ENCODE measurements at regions not wholly inside any gene's neighbourhood (a gene's known extent, or its start where the extent isn't known, plus 50 kb on each side); places are given as distances from the start of the nearest gene placed in this dataset.
"Not testable (repeated sequence)": the region's sequence is repeated elsewhere in the genome, so short reads cannot be mapped to it uniquely, and the experiment has no call there.

GRCh38 chr1:88474555-88475304 is 209.3 kb upstream of the PKN2 start:
- DNase-seq (ENCODE audit: low spot score) = no peak

DNA sequence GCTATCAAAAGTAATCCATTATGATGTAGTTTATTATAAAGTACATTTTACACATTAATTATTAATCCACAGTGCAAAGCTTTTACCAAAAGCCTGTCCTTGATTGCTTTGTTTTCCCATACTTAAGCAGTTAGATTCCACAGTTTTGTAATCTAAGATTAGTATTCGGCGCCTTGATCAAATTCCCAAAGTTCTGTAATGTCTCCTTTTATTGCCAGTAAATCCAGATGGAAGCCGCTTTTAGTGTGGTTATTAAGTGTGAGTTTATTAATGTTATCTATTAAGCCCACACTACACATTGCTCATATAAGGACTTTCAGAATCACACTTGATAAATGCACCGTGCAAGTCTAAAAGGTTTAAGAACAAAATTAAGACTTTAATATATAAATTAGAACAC is 199.2 kb upstream of the PKN2 start:
- no peak for DNase-seq (ENCODE audit: low spot score)

GRCh38 chr1:88488237-88488636 is 195.8 kb upstream of the PKN2 start:
- DNase-seq (ENCODE audit: low spot score) = no peak

GRCh38 chr1:88490676-88491075 is 193.4 kb upstream of the PKN2 start:
- no peak for DNase-seq (ENCODE audit: low spot score)

- no peak for DNase-seq (ENCODE audit: low spot score)
Measured at GRCh38 chr1:88499671-88500070, 184.4 kb upstream of the PKN2 start.

- no peak for DNase-seq (ENCODE audit: low spot score)
Measured at GRCh38 chr1:88502886-88503285, 181.2 kb upstream of the PKN2 start.

GRCh38 chr1:88503646-88504045 is 180.4 kb upstream of the PKN2 start:
- no peak for DNase-seq (ENCODE audit: low spot score)

- no peak for DNase-seq (ENCODE audit: low spot score)
Measured at GRCh38 chr1:88504601-88505000, 179.5 kb upstream of the PKN2 start.

- peak; percentile 3 for DNase-seq (ENCODE audit: low spot score)
Measured at GRCh38 chr1:88509379-88509778, 174.7 kb upstream of the PKN2 start.

DNA sequence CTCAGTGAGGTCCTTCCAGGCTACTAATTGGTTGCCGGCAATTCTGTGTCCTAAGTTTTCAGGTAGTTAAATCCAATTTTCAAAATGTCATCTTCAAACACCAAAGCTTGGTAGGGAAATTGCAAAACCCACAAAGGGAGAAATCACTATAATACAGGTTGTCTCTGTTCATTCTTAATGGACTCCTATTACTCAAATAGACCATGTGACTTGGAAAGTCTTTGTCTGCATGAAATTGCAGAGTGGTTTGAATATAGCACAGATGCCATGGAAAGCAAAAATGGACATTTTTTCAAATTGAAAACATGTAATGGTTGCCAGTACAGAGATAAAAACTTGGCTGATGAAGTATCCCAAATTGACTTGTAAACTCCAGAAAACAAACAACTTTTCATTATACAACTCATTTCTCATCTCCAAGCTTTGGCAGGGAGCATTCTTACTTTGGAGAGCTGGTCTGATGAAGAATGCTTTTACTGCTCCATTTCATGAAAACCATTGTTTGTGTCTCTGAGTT is 169.5 kb upstream of the PKN2 start:
- DNase-seq (ENCODE audit: low spot score) = no peak

GRCh38 chr1:88517499-88517898 is 166.6 kb upstream of the PKN2 start:
- DNase-seq (ENCODE audit: low spot score) = not testable (repeated sequence)

DNA sequence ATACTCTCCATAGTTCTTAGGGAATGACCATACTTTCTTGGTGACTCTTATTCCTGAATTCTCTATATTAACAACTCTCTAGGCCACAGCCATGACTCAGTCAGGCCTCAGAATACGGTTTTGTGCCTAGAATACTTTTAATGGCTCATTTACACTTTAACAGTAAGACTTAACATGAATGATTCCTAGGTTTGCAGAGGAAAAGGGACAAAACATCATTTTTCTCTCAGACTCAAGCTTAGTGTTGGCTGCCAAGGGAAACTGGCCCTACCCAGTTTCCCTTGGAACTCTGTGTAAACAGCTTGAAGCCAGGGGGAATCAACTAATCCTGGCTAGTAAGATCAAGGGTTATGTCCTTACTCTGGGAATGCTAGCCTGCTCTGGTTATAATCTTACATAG is 164.9 kb upstream of the PKN2 start:
- DNase-seq (ENCODE audit: low spot score) = no peak

GRCh38 chr1:88523854-88524528 is 160.1 kb upstream of the PKN2 start:
- no peak for DNase-seq (ENCODE audit: low spot score)

DNA sequence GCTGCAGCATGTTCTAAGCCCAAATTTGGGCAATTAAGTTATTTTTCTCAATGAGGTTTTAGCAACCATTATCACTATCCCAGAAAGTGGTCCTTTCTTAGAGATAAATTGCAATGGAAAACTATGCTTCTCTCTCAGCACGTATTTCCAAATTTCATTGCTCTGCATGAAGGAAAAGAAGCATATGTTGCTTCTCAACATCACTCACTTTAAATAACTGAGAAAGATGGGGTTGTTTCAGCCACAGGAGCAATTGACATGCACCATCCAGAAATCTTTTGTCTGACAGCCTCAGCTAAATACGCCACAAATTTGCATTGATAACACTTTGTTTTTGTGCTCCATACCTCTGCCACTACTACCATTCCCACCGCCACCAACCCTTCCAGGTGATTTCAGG is 157.6 kb upstream of the PKN2 start:
- DNase-seq (ENCODE audit: low spot score) = no peak

GRCh38 chr1:88528792-88529191 is 155.3 kb upstream of the PKN2 start:
- DNase-seq (ENCODE audit: low spot score) = no peak

GRCh38 chr1:88529581-88529980 is 154.5 kb upstream of the PKN2 start:
- DNase-seq (ENCODE audit: low spot score) = no peak

DNA sequence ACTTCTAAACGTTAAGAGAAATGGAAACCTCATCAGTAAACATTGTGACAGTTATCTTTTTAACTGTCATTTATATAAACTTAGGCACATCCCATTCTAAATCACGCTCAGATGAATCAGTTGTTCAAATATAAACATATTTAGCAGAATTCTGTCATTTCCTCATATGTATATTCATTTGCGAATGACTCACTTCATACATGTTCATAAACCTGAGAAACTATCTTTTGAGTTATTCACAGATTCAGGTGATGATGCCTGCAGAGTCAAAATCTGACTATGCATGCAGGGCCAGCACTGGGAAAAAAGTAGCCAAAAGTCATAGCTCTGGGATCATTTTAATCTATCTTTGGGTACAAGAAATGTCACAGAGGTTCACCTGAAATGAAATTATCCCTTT is 153.8 kb upstream of the PKN2 start:
- no peak for DNase-seq (ENCODE audit: low spot score)

DNA sequence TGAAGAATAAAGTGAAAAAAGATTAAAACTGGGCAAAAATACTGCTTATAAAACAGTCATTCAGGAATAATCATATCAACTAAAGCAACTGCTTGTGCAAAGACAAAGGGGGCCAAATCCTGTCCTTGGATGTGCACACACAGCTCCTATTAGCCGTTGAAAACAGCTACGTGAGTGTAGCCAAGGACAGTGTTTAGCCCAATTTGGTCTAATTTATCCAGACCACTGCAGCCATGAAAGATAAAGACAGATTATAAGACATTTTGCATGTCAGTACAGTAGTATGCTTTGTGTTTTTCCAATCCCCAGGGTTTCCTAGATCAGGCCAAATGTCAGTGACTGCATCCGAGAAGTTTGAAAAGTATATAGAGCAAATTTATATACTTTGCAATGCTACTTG is 146.3 kb upstream of the PKN2 start:
- DNase-seq (ENCODE audit: low spot score) = no peak

DNA sequence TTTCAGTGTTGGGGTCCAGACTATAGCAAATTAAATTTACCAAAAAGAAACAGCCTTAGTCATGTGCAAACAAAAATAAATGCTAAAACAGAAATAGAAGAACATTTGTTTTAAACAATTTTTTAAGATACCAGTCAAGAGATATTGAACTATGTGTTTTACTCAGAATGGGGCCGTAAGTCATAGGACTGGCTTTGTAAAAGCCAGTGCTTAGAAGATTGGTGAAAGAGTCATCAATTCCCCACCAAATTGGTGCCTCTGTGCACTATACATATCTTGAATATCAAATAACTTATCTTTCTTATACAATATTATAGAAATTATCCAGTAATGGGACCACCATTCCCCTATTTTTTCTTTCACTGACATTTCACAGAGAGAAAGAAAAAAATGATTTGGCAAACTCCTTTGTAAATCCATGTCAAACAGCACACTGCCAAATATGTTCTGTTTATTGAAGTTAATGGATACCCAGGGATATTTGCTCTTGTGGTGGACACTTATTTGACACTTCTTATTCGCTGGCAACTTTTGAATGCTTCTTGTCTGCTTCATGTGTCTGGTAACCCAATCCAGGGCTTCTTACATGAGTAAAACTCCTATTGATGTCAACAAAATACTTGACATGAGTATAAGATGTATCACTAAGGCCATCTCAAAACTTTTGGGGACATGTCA is 145.7 kb upstream of the PKN2 start:
- DNase-seq (ENCODE audit: low spot score) = no peak

DNA sequence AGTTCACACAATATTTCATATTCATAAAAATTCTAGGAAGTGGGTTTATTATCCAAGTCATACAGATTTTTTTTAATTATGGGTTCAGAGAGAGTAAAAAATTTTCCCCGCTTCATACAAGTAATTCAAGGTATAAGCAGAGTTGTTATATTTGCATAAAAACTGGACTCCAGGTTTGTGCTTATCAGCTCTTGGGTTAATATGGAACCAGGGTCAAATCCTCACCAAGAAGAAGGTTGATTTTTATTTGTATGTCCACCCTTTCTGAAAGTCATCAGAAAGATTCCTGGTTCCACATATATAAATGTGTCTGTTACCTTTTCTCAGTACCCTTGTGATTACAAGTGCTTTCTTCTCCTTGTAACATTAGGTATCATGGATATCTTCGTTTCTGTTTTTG is 143.8 kb upstream of the PKN2 start:
- DNase-seq (ENCODE audit: low spot score) = no peak

- DNase-seq (ENCODE audit: low spot score) = no peak
Measured at GRCh38 chr1:88541596-88541995, 142.5 kb upstream of the PKN2 start.

- DNase-seq (ENCODE audit: low spot score) = no peak
Measured at GRCh38 chr1:88544195-88544594, 139.9 kb upstream of the PKN2 start.

- DNase-seq (ENCODE audit: low spot score) = no peak
Measured at GRCh38 chr1:88549536-88549935, 134.5 kb upstream of the PKN2 start.
